ENCODE measurements at regions not wholly inside any gene's neighbourhood (a gene's known extent, or its start where the extent isn't known, plus 50 kb on each side); places are given as distances from the start of the nearest gene placed in this dataset.
"Not testable (repeated sequence)": the region's sequence is repeated elsewhere in the genome, so short reads cannot be mapped to it uniquely, and the experiment has no call there.

- DNase-seq: no peak
These were observed 125.0 kb downstream of the URI1 start for GRCh38 chr19:30066781-30067759.

- DNase-seq: not testable (repeated sequence)
These were observed 126.0 kb downstream of the URI1 start for GRCh38 chr19:30067956-30068506.

GRCh38 chr19:30068528-30069395, 126.7 kb downstream of the URI1 start:
- no peak for DNase-seq

- DNase-seq: no peak
These were observed 127.6 kb downstream of the URI1 start for GRCh38 chr19:30069535-30070197.

- DNase-seq: no peak
These were observed 128.3 kb downstream of the URI1 start for GRCh38 chr19:30070198-30070967.

- DNase-seq: no peak
These were observed 129.1 kb downstream of the URI1 start for GRCh38 chr19:30070968-30071632.

GRCh38 chr19:30071871-30072270, 129.8 kb downstream of the URI1 start:
- no peak for DNase-seq

- no peak for DNase-seq
These were observed 131.3 kb downstream of the URI1 start for GRCh38 chr19:30073152-30074000.

- DNase-seq: no peak
These were observed 132.1 kb downstream of the URI1 start for GRCh38 chr19:30074096-30074495.

- DNase-seq: no peak
These were observed 133.0 kb downstream of the URI1 start for GRCh38 chr19:30074741-30075715.

- no peak for DNase-seq
These were observed 134.1 kb downstream of the URI1 start for GRCh38 chr19:30076101-30076551.

- DNase-seq: no peak
These were observed 135.0 kb downstream of the URI1 start for GRCh38 chr19:30076751-30077670.

- DNase-seq: no peak
These were observed 135.9 kb downstream of the URI1 start for GRCh38 chr19:30077851-30078355.

GRCh38 chr19:30078381-30078910, 136.4 kb downstream of the URI1 start:
- DNase-seq: no peak

GRCh38 chr19:30079200-30079599, 137.2 kb downstream of the URI1 start:
- DNase-seq: no peak

- no peak for DNase-seq
These were observed 140.1 kb downstream of the URI1 start for GRCh38 chr19:30082168-30082567.

- DNase-seq: no peak
These were observed 140.6 kb downstream of the URI1 start for GRCh38 chr19:30082611-30083010.

Data from fibroblast of skin of abdomen (primary cell).